ENCODE measurements at regions not wholly inside any gene's neighbourhood (a gene's known extent, or its start where the extent isn't known, plus 50 kb on each side); places are given as distances from the start of the nearest gene placed in this dataset.

DNA sequence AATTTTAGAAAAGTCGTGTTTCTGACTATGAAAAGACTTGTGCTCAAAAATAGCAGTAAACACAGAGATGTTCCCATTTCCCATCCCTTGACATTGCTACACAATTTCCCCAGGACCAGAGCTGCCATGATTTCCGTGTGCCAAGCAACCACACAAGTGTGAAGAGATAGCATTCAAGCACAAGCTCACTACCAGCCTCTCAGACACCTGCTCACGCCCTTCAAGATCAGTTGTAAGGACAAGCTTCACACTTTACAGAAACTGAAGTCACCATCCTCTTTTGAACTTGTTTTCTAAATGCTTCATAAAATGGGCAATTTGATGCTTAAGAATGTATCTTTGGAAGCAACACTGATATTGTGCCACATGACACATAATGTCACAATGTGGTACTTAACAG lies 333.1 kb downstream of the CAAP1 start:
- TF ChIP-seq, protein P1, sequence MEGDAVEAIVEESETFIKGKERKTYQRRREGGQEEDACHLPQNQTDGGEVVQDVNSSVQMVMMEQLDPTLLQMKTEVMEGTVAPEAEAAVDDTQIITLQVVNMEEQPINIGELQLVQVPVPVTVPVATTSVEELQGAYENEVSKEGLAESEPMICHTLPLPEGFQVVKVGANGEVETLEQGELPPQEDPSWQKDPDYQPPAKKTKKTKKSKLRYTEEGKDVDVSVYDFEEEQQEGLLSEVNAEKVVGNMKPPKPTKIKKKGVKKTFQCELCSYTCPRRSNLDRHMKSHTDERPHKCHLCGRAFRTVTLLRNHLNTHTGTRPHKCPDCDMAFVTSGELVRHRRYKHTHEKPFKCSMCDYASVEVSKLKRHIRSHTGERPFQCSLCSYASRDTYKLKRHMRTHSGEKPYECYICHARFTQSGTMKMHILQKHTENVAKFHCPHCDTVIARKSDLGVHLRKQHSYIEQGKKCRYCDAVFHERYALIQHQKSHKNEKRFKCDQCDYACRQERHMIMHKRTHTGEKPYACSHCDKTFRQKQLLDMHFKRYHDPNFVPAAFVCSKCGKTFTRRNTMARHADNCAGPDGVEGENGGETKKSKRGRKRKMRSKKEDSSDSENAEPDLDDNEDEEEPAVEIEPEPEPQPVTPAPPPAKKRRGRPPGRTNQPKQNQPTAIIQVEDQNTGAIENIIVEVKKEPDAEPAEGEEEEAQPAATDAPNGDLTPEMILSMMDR (conservative IDR thresholded peaks at IDR 0.05; ENCODE audit: low read depth, low read length), result no peak

DNA sequence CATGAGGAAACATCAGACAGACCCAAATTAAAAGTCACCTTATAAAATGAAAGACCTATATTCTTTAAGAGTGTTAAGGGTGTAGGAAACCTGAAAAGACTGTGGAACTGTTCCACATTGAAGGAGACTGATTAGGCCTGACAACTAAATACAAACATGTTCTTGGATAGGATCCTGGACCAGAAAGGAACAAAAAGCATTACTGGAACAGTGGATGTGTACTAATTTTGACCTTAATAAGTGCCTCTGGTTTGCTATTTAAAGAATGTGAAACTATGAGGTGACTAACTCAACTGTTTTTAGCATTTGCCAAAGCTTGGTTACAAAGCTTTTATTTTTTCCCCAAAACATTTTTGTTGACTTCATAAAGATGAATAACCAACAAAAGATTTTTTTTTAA lies 340.6 kb downstream of the CAAP1 start:
- H3K27me3 ChIP-seq (ENCODE audit: insufficient read depth, low read depth), result no peaks in the 10 kb centered on the region
- no peak overlapping the region for H2AFZ ChIP-seq (ENCODE audit: low read depth)
- H3K36me3 ChIP-seq (ENCODE audit: insufficient read depth), result no peaks in the 10 kb centered on the region
- H4K20me1 ChIP-seq (ENCODE audit: insufficient read depth), result no peaks in the 10 kb centered on the region
- no peaks in the 10 kb centered on the region for H3K79me2 ChIP-seq (ENCODE audit: insufficient read depth, low read depth)
- H3K4me1 ChIP-seq (ENCODE audit: low read depth, poor library complexity, severe bottlenecking), result peaks cover 15% of the 10 kb centered on the region
- H3K27ac ChIP-seq, result no peak overlapping the region
- no peak overlapping the region for H3K9ac ChIP-seq
- TF ChIP-seq, protein P1 (conservative IDR thresholded peaks at IDR 0.05; ENCODE audit: low read depth, low read length), result no peak
- peak overlapping the region; percentile 17; the same call in 1 of the 2 replicates for H3K4me2 ChIP-seq
- H3K4me3 ChIP-seq (IDR thresholded peaks at IDR 0.05; ENCODE audit: insufficient read depth, low read depth, low read length), result no peak overlapping the region

More for the DNA sequence above, 333.1 kb downstream of the CAAP1 start:
- Histone ChIP-seq H3K4me1 (ENCODE audit: low read depth, poor library complexity, severe bottlenecking) (no peaks in the 10 kb centered on the region), H3K27me3 (ENCODE audit: insufficient read depth, low read depth) (no peaks in the 10 kb centered on the region), H3K4me2 (no peak overlapping the region), H3K4me3 (IDR thresholded peaks at IDR 0.05; ENCODE audit: insufficient read depth, low read depth, low read length) (no peak overlapping the region), H3K36me3 (ENCODE audit: insufficient read depth) (no peaks in the 10 kb centered on the region), H3K27ac (no peak overlapping the region), H3K9ac (no peak overlapping the region), H2AFZ (ENCODE audit: low read depth) (no peak overlapping the region), H3K79me2 (ENCODE audit: insufficient read depth, low read depth) (no peaks in the 10 kb centered on the region), H4K20me1 (ENCODE audit: insufficient read depth) (no peaks in the 10 kb centered on the region)

- Histone ChIP-seq H3K27ac (no peak overlapping the region), H2AFZ (ENCODE audit: low read depth) (no peak overlapping the region)
These were observed 341.2 kb downstream of the CAAP1 start for GRCh38 chr9:26551451-26551850.

GRCh38 chr9:26548781-26549290 lies 343.8 kb downstream of the CAAP1 start:
- Histone ChIP-seq H3K27me3 (ENCODE audit: insufficient read depth, low read depth) (no peaks in the 10 kb centered on the region), H3K9ac (no peak overlapping the region), H3K4me3 (IDR thresholded peaks at IDR 0.05; ENCODE audit: insufficient read depth, low read depth, low read length) (no peak overlapping the region), H3K27ac (no peak overlapping the region), H2AFZ (ENCODE audit: low read depth) (no peak overlapping the region), H3K4me2 (no peak overlapping the region), H4K20me1 (ENCODE audit: insufficient read depth) (no peaks in the 10 kb centered on the region), H3K4me1 (ENCODE audit: low read depth, poor library complexity, severe bottlenecking) (peaks cover 15% of the 10 kb centered on the region), H3K79me2 (ENCODE audit: insufficient read depth, low read depth) (no peaks in the 10 kb centered on the region), H3K36me3 (ENCODE audit: insufficient read depth) (no peaks in the 10 kb centered on the region)
- TF ChIP-seq, protein P1 (conservative IDR thresholded peaks at IDR 0.05; ENCODE audit: low read depth, low read length), result no peak

More at GRCh38 chr9:26551451-26551850, 341.2 kb downstream of the CAAP1 start:
- no peaks in the 10 kb centered on the region for H3K79me2 ChIP-seq (ENCODE audit: insufficient read depth, low read depth)
- H3K4me1 ChIP-seq (ENCODE audit: low read depth, poor library complexity, severe bottlenecking), result peaks cover 15% of the 10 kb centered on the region
- no peaks in the 10 kb centered on the region for H3K27me3 ChIP-seq (ENCODE audit: insufficient read depth, low read depth)
- H3K4me3 ChIP-seq (IDR thresholded peaks at IDR 0.05; ENCODE audit: insufficient read depth, low read depth, low read length), result no peak overlapping the region
- no peaks in the 10 kb centered on the region for H4K20me1 ChIP-seq (ENCODE audit: insufficient read depth)
- TF ChIP-seq, protein P1 (conservative IDR thresholded peaks at IDR 0.05; ENCODE audit: low read depth, low read length), result no peak
- H3K4me2 ChIP-seq, result peak overlapping the region; percentile 17; the same call in 1 of the 2 replicates
- H3K9ac ChIP-seq, result no peak overlapping the region
- no peaks in the 10 kb centered on the region for H3K36me3 ChIP-seq (ENCODE audit: insufficient read depth)

All from KMS-11 (cell line).